Endothelial cell of umbilical vein (primary cell): ENCODE measurements at regions not wholly inside any gene's neighbourhood (a gene's known extent, or its start where the extent isn't known, plus 50 kb on each side); places are given as distances from the start of the nearest gene placed in this dataset.

Experiments
- EZH2 ChIP-seq: IDR thresholded peaks from 2 replicates; pipeline ENCODE4 v1.6.1; 2012; ENCODE audit warnings: borderline replicate concordance, low read depth, mild to moderate bottlenecking, moderate library complexity, low read length, inconsistent platforms; ENCODE audit not compliant: severe bottlenecking
- JUN ChIP-seq: IDR thresholded peaks from 2 replicates; pipeline ENCODE4 v1.6.1; 2011; ENCODE audit warnings: borderline replicate concordance, low read depth; ENCODE audit not compliant: insufficient read length, insufficient read depth
- MYC ChIP-seq: IDR thresholded peaks from one replicate; pipeline ENCODE4 v1.6.1; 2011; ENCODE audit warnings: mild to moderate bottlenecking, low read depth, low read length
- POLR2A ChIP-seq: IDR thresholded peaks from 2 replicates; pipeline ENCODE4 v1.6.1; 2012; ENCODE audit warnings: low read depth, mild to moderate bottlenecking, control low read depth, low read length
- POLR2AphosphoS5 ChIP-seq: IDR thresholded peaks from 2 replicates; pipeline ENCODE4 v1.6.1; 2012; ENCODE audit warnings: low read depth, mild to moderate bottlenecking, control low read depth, low read length, moderate library complexity; ENCODE audit not compliant: insufficient read depth
- TF ChIP-seq, protein P1 (sequence below), 2 donors: IDR thresholded peaks; 1 replicate in 1 of 2; 2 replicates in 1 of 2; pipeline ENCODE4 v1.5.1; 2011; ENCODE audit warnings: low read length in 2 of 2, mild to moderate bottlenecking in 2 of 2, moderate library complexity in 2 of 2, control low read depth in 1 of 2, inconsistent platforms in 1 of 2, low read depth in 1 of 2; ENCODE audit not compliant: insufficient read depth in 1 of 2; ENCODE audit errors: extremely low read depth in 1 of 2
- TF ChIP-seq, protein P2 (sequence below): IDR thresholded peaks from 2 replicates; pipeline ENCODE4 v1.6.1; 2011; ENCODE audit not compliant: insufficient read depth, insufficient read length

DNA sequence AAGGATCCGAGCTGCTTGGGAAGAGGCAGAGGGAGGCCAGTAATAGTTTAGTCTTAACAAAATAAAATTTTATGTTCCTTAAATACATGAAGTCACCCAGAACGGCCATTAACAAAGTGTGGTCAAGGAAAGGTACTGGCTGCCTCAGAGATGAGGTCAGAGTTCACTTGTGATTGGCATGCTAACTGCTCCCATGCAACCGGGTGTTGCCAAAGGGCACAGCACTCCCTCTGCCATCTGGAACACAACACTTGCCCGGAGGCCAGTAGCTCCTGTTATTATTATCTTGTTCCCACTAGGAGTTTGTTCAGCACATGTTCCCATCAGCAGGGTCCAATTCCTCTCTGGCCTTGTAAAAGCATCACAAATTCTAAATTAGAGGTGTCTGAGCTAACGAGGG lies 207.0 kb downstream of the CYP26B1 start:
- TF ChIP-seq, protein P1, sequence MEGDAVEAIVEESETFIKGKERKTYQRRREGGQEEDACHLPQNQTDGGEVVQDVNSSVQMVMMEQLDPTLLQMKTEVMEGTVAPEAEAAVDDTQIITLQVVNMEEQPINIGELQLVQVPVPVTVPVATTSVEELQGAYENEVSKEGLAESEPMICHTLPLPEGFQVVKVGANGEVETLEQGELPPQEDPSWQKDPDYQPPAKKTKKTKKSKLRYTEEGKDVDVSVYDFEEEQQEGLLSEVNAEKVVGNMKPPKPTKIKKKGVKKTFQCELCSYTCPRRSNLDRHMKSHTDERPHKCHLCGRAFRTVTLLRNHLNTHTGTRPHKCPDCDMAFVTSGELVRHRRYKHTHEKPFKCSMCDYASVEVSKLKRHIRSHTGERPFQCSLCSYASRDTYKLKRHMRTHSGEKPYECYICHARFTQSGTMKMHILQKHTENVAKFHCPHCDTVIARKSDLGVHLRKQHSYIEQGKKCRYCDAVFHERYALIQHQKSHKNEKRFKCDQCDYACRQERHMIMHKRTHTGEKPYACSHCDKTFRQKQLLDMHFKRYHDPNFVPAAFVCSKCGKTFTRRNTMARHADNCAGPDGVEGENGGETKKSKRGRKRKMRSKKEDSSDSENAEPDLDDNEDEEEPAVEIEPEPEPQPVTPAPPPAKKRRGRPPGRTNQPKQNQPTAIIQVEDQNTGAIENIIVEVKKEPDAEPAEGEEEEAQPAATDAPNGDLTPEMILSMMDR (IDR thresholded peaks at IDR 0.05; ENCODE audit: extremely low read depth in 1 of 2, insufficient read depth in 1 of 2, low read depth in 1 of 2, low read length in 2 of 2) = no peak
- no peak for TF ChIP-seq EZH2
- TF ChIP-seq POLR2A = no peak
- no peak for TF ChIP-seq POLR2AphosphoS5
- TF ChIP-seq, protein P2, sequence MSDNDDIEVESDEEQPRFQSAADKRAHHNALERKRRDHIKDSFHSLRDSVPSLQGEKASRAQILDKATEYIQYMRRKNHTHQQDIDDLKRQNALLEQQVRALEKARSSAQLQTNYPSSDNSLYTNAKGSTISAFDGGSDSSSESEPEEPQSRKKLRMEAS = no peak
- TF ChIP-seq JUN = no peak
- no peak for TF ChIP-seq MYC
